ENCODE measurements at regions not wholly inside any gene's neighbourhood (a gene's known extent, or its start where the extent isn't known, plus 50 kb on each side); places are given as distances from the start of the nearest gene placed in this dataset.

- TF ChIP-seq GABPA (IDR thresholded peaks at IDR 0.05; ENCODE audit: low read depth): no peak
- TF ChIP-seq REST (IDR thresholded peaks at IDR 0.05; ENCODE audit: insufficient replicate concordance, low read depth): no peak
- no peak for TF ChIP-seq CTCF (IDR thresholded peaks at IDR 0.05; ENCODE audit: insufficient read depth, low read length)
- TF ChIP-seq SPI1 (IDR thresholded peaks at IDR 0.05; ENCODE audit: borderline replicate concordance, low read depth): no peak
- no peak for TF ChIP-seq POLR2AphosphoS5 (IDR thresholded peaks at IDR 0.05; ENCODE audit: low read depth)
Observed at GRCh38 chr5:57402348-57402747, 80.3 kb downstream of the ACTBL2 start.

GRCh38 chr5:57398413-57399093 is 84.1 kb downstream of the ACTBL2 start:
- no peaks in the 10 kb centered on the region for H3K27me3 ChIP-seq (ENCODE audit: insufficient read depth, poor library complexity, severe bottlenecking)
- H3K27ac ChIP-seq (replicated peaks): no peak overlapping the region
- no peak for TF ChIP-seq REST (IDR thresholded peaks at IDR 0.05; ENCODE audit: insufficient replicate concordance, low read depth)
- no peak for TF ChIP-seq POLR2AphosphoS5 (IDR thresholded peaks at IDR 0.05; ENCODE audit: low read depth)
- no peak for TF ChIP-seq SPI1 (IDR thresholded peaks at IDR 0.05; ENCODE audit: borderline replicate concordance, low read depth)
- TF ChIP-seq CTCF (IDR thresholded peaks at IDR 0.05; ENCODE audit: insufficient read depth, low read length): no peak
- DNase-seq (ENCODE audit: low read depth in 1 of 2, low spot score in 1 of 2): no peak
- H3K4me3 ChIP-seq (replicated peaks; ENCODE audit: insufficient read depth, low read length): no peak overlapping the region

More at GRCh38 chr5:57402348-57402747, 80.3 kb downstream of the ACTBL2 start:
- Histone ChIP-seq H3K4me3 (replicated peaks; ENCODE audit: insufficient read depth, low read length) (no peak overlapping the region), H3K27ac (replicated peaks) (no peak overlapping the region), H3K27me3 (ENCODE audit: insufficient read depth, poor library complexity, severe bottlenecking) (no peaks in the 10 kb centered on the region)
- no peak for DNase-seq (ENCODE audit: low read depth in 1 of 2, low spot score in 1 of 2)

GRCh38 chr5:57396701-57397100 is 85.9 kb downstream of the ACTBL2 start:
- Histone ChIP-seq H3K4me3 (replicated peaks; ENCODE audit: insufficient read depth, low read length) (no peak overlapping the region), H3K27ac (replicated peaks) (no peak overlapping the region), H3K27me3 (ENCODE audit: insufficient read depth, poor library complexity, severe bottlenecking) (no peaks in the 10 kb centered on the region)
- no peak for DNase-seq (ENCODE audit: low read depth in 1 of 2, low spot score in 1 of 2)
- TF ChIP-seq CTCF (IDR thresholded peaks at IDR 0.05; ENCODE audit: insufficient read depth, low read length) (no peak), POLR2AphosphoS5 (IDR thresholded peaks at IDR 0.05; ENCODE audit: low read depth) (no peak), GABPA (IDR thresholded peaks at IDR 0.05; ENCODE audit: low read depth) (no peak), SPI1 (IDR thresholded peaks at IDR 0.05; ENCODE audit: borderline replicate concordance, low read depth) (no peak), REST (IDR thresholded peaks at IDR 0.05; ENCODE audit: insufficient replicate concordance, low read depth) (no peak)

Measured in HL-60 (cell line).